Astrocyte of the cerebellum (primary cell): ENCODE measurements at regions not wholly inside any gene's neighbourhood (a gene's known extent, or its start where the extent isn't known, plus 50 kb on each side); places are given as distances from the start of the nearest gene placed in this dataset.

Experiments used
- DNase-seq: peaks from one replicate; pipeline ENCODE4 v3.0.0-alpha.2; 2011; ENCODE audit warnings: low read depth
- H3K4me3 ChIP-seq: 2 replicates; pipeline ENCODE4 v1.5.1; 2011; ENCODE audit warnings: mild to moderate bottlenecking, low read depth, low read length, moderate library complexity
- in situ Hi-C: cut with HindIII; loops from 2 replicates; pipeline ENCODE4 v1.10.0; 2017; ENCODE audit warnings: low sequenced_read_pairs
- TF ChIP-seq, protein P1 (sequence below): IDR thresholded peaks from 2 replicates; pipeline ENCODE4 v1.5.1; 2012; ENCODE audit warnings: low read length, low read depth, moderate library complexity, mild to moderate bottlenecking; ENCODE audit errors: missing control alignments

DNA sequence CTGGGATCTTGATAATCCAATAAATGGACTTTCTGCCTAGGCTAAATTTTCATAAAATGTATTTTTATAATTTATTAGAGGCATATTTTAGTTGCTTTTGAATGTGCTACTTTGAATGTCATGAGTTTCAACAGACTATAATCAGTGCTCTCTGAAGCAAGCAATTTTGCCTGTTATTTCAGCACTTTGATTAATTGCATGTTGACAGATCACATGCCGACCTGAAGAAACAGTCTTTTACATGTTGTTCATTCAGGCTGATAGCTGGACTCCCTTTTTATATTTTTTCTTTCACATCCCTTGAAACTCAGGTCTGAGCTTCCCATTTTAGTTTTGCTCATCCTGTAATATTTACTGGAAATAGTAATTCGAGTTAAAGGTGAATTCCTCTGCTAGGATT lies 341.0 kb downstream of the NAP1L3 start:
- no peak for DNase-seq
- in situ Hi-C loops: no loop called here
- TF ChIP-seq, protein P1, sequence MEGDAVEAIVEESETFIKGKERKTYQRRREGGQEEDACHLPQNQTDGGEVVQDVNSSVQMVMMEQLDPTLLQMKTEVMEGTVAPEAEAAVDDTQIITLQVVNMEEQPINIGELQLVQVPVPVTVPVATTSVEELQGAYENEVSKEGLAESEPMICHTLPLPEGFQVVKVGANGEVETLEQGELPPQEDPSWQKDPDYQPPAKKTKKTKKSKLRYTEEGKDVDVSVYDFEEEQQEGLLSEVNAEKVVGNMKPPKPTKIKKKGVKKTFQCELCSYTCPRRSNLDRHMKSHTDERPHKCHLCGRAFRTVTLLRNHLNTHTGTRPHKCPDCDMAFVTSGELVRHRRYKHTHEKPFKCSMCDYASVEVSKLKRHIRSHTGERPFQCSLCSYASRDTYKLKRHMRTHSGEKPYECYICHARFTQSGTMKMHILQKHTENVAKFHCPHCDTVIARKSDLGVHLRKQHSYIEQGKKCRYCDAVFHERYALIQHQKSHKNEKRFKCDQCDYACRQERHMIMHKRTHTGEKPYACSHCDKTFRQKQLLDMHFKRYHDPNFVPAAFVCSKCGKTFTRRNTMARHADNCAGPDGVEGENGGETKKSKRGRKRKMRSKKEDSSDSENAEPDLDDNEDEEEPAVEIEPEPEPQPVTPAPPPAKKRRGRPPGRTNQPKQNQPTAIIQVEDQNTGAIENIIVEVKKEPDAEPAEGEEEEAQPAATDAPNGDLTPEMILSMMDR: no peak
- no peak overlapping the region for H3K4me3 ChIP-seq

DNA sequence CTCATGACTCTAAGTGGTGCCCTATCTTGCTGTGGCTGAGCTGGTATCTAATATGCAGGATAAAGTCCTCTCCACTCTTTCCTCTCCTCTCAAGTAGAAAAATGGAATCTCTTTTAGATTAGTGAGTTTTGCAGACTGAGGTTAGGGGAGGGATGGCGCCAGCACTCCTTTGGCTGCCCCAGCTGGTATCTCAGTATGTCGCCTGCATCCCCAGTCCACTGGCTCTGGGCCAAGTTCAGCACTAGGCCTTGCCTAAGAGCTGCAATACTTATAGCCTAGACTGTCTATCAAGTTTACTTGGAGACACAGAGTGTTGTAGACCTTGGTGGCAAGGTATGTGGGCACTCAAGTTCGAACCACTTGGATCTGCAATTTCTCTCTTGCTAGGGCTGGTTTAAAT lies 351.3 kb downstream of the NAP1L3 start:
- H3K4me3 ChIP-seq: no peak overlapping the region
- no peak for DNase-seq
- TF ChIP-seq, protein P1: no peak
- in situ Hi-C loops: no loop called here

DNA sequence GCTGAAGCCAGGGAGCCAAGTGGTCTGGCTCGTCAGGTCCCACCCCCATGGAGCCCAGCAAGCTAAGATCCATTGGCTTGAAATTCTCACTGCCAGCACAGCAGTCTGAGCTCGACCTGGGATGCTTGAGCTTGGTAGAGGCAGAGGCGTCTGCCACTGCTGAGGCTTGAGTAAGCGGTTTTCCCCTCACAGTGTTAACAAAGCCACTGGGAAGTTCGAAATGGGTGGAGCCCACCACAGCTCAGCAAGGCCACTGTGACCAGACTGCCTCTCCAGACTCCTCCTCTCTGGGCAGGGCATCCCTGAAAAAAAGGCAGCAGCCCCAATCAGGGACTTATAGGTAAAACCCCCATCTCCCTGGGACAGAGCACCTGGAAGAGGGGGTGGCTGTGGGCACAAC lies 353.8 kb downstream of the NAP1L3 start:
- H3K4me3 ChIP-seq: no peak overlapping the region
- TF ChIP-seq, protein P1: no peak

More for the DNA sequence above, 353.8 kb downstream of the NAP1L3 start:
- in situ Hi-C loops: no loop called here
- no peak for DNase-seq
